ENCODE measurements at regions not wholly inside any gene's neighbourhood (a gene's known extent, or its start where the extent isn't known, plus 50 kb on each side); places are given as distances from the start of the nearest gene placed in this dataset.

GRCh38 chr15:79623488-79623887 is 191.4 kb downstream of the MINAR1 start:
- DNase-seq, result no peak
- Mint-ChIP-seq H3K4me3 (ENCODE audit: low read depth, unreplicated experiment) (no peak overlapping the region), H3K36me3 (ENCODE audit: insufficient read depth, unreplicated experiment) (no peaks in the 10 kb centered on the region), H3K27me3 (ENCODE audit: unreplicated experiment) (peaks cover 61% of the 10 kb centered on the region), H3K27ac (ENCODE audit: unreplicated experiment) (no peak overlapping the region), H3K4me1 (ENCODE audit: low read depth, unreplicated experiment) (no peaks in the 10 kb centered on the region), H3K9me3 (ENCODE audit: low read depth, unreplicated experiment) (no peaks in the 10 kb centered on the region)
- no peak for TF ChIP-seq CTCF (IDR thresholded peaks at IDR 0.05; ENCODE audit: unreplicated experiment)
- CTCF ChIA-PET, result no interaction called here
- intact Hi-C loops (cut with micrococcal nuclease; ENCODE audit: unreplicated experiment), result no loop called here
- BruUV-seq (replicated peaks), result no TSS peak

GRCh38 chr15:79629687-79630086 is 197.6 kb downstream of the MINAR1 start:
- BruUV-seq (replicated peaks), result no TSS peak
- no peak for TF ChIP-seq CTCF (IDR thresholded peaks at IDR 0.05; ENCODE audit: unreplicated experiment)
- intact Hi-C loops (cut with micrococcal nuclease; ENCODE audit: unreplicated experiment), result no loop called here
- Mint-ChIP-seq H3K36me3 (ENCODE audit: insufficient read depth, unreplicated experiment) (no peaks in the 10 kb centered on the region), H3K27ac (ENCODE audit: unreplicated experiment) (no peak overlapping the region), H3K4me3 (ENCODE audit: low read depth, unreplicated experiment) (no peak overlapping the region), H3K4me1 (ENCODE audit: low read depth, unreplicated experiment) (no peaks in the 10 kb centered on the region), H3K9me3 (ENCODE audit: low read depth, unreplicated experiment) (peaks cover 2% of the 10 kb centered on the region), H3K27me3 (ENCODE audit: unreplicated experiment) (peaks cover 60% of the 10 kb centered on the region)
- CTCF ChIA-PET, result interaction anchor here (1.1 kb wide), 1 partner anchor 11 kb away, joined by 12 read pairs; no protein-coding TSS in a partner anchor
- no peak for DNase-seq

GRCh38 chr15:79632457-79632856 is 200.3 kb downstream of the MINAR1 start:
- Mint-ChIP-seq H3K4me3 (ENCODE audit: low read depth, unreplicated experiment) (no peak overlapping the region), H3K27me3 (ENCODE audit: unreplicated experiment) (peaks cover 52% of the 10 kb centered on the region), H3K9me3 (ENCODE audit: low read depth, unreplicated experiment) (peaks cover 2% of the 10 kb centered on the region), H3K27ac (ENCODE audit: unreplicated experiment) (no peak overlapping the region), H3K36me3 (ENCODE audit: insufficient read depth, unreplicated experiment) (no peaks in the 10 kb centered on the region), H3K4me1 (ENCODE audit: low read depth, unreplicated experiment) (no peaks in the 10 kb centered on the region)
- intact Hi-C loops (cut with micrococcal nuclease; ENCODE audit: unreplicated experiment), result no loop called here
- no peak for TF ChIP-seq CTCF (IDR thresholded peaks at IDR 0.05; ENCODE audit: unreplicated experiment)
- CTCF ChIA-PET, result no interaction called here
- no TSS peak for BruUV-seq (replicated peaks)
- no peak for DNase-seq

GRCh38 chr15:79635149-79635771 is 203.1 kb downstream of the MINAR1 start:
- DNase-seq, result no peak
- no peak for TF ChIP-seq CTCF (IDR thresholded peaks at IDR 0.05; ENCODE audit: unreplicated experiment)
- BruUV-seq (replicated peaks), result no TSS peak
- Mint-ChIP-seq H3K36me3 (ENCODE audit: insufficient read depth, unreplicated experiment) (no peaks in the 10 kb centered on the region), H3K4me3 (ENCODE audit: low read depth, unreplicated experiment) (no peak overlapping the region), H3K27ac (ENCODE audit: unreplicated experiment) (no peak overlapping the region), H3K9me3 (ENCODE audit: low read depth, unreplicated experiment) (peaks cover 2% of the 10 kb centered on the region), H3K27me3 (ENCODE audit: unreplicated experiment) (peaks cover 37% of the 10 kb centered on the region), H3K4me1 (ENCODE audit: low read depth, unreplicated experiment) (peaks cover 2% of the 10 kb centered on the region)
- CTCF ChIA-PET, result no interaction called here
- intact Hi-C loops (cut with micrococcal nuclease; ENCODE audit: unreplicated experiment), result no loop called here
